Endothelial cell of umbilical vein (primary cell): ENCODE measurements at regions not wholly inside any gene's neighbourhood (a gene's known extent, or its start where the extent isn't known, plus 50 kb on each side); places are given as distances from the start of the nearest gene placed in this dataset.

Experiments
- BruUV-seq: library from RNA; stranded (reverse); fragments of 400-500 nt; replicated peaks from 2 replicates; lab custom pipeline; 2021; lab: Mats Ljungman, UMichigan
- CTCF ChIA-PET: fragments of 300-600, 350-600 bp; sonication (Branson Sonifier 250); formaldehyde crosslinking; loops from one replicate; lab custom pipeline; 2021; ENCODE audit warnings: antibody characterized with exemption, inconsistent platforms; lab: Charles Lee
- POLR2A ChIA-PET: fragments of 300-600, 350-600 bp; sonication (Branson Sonifier 250); formaldehyde crosslinking; loops from one replicate; lab custom pipeline; 2021; ENCODE audit warnings: antibody characterized with exemption, inconsistent platforms; lab: Charles Lee
- DNase-seq: peaks from one replicate; pipeline ENCODE4 v3.0.0-alpha.2; 2011; ENCODE audit warnings: low read depth, low spot score
- FAIRE-seq: peaks from 2 replicates; lab custom pipeline; 2011; peaks lifted over from hg19 to GRCh38; lab: Jason Lieb, UNC
- H2AFZ ChIP-seq: 2 replicates; pipeline ENCODE4 v1.6.0; 2012; ENCODE audit warnings: low read depth, low read length, control low read depth, inconsistent platforms
- H3K27ac ChIP-seq: 2 replicates; pipeline ENCODE4 v1.5.1; 2011; ENCODE audit warnings: low read depth, mild to moderate bottlenecking, control low read depth, low read length, moderate library complexity; ENCODE audit not compliant: insufficient read depth
- H3K27me3 ChIP-seq, 2 experiments: 2 replicates each; pipeline versions ENCODE4 v1.6.0 to v1.6.1; 2011; ENCODE audit warnings: low read length in 2 of 2, mixed read lengths in 1 of 2; ENCODE audit not compliant: control insufficient read depth in 2 of 2, insufficient read depth in 2 of 2
- H3K36me3 ChIP-seq, 2 experiments: 2 replicates in 1 of 2; 3 replicates in 1 of 2; pipeline ENCODE4 v1.5.1; 2011; ENCODE audit warnings: low read length in 2 of 2, mild to moderate bottlenecking in 1 of 2, moderate library complexity in 1 of 2; ENCODE audit not compliant: control insufficient read depth in 2 of 2, insufficient read depth in 2 of 2; ENCODE audit errors: extremely low read depth in 1 of 2
- H3K4me1 ChIP-seq: 3 replicates; pipeline ENCODE4 v1.5.1; 2011; ENCODE audit warnings: mild to moderate bottlenecking, low read length; ENCODE audit not compliant: control insufficient read depth, insufficient read depth; ENCODE audit errors: extremely low read depth
- H3K4me2 ChIP-seq: 2 replicates; pipeline ENCODE4 v1.6.1; 2011; ENCODE audit warnings: low read length, control low read depth, mixed read lengths; ENCODE audit not compliant: insufficient read depth
- H3K4me3 ChIP-seq, 3 experiments: fragments of 200-600 bp in 1 of 3; sonication (generic), shearing (Covaris generic) in 1 of 3; replicated peaks in 1 of 3; 2 replicates each; pipeline ENCODE4 v1.5.1; 2011 to 2016; ENCODE audit warnings: control low read depth in 3 of 3, low read length in 3 of 3, mild to moderate bottlenecking in 2 of 3, inconsistent platforms in 1 of 3, low read depth in 1 of 3, moderate library complexity in 1 of 3; ENCODE audit not compliant: insufficient read depth in 1 of 3
- H3K79me2 ChIP-seq: 2 replicates; pipeline ENCODE4 v1.6.0; 2012; ENCODE audit warnings: low read length, inconsistent platforms; ENCODE audit not compliant: control insufficient read depth, insufficient read depth
- H3K9ac ChIP-seq: replicated peaks from 2 replicates; pipeline ENCODE3; 2011; ENCODE audit warnings: low read length, control low read depth; ENCODE audit not compliant: insufficient read depth; ENCODE audit errors: extremely low read depth
- H3K9me1 ChIP-seq: replicated peaks from 3 replicates; pipeline ENCODE4 v1.6.0; 2011; ENCODE audit warnings: mild to moderate bottlenecking, low read length; ENCODE audit not compliant: control insufficient read depth, insufficient read depth; ENCODE audit errors: extremely low read depth
- H3K9me3 ChIP-seq: replicated peaks from 2 replicates; pipeline ENCODE4 v1.5.1; 2012; ENCODE audit warnings: low read length, inconsistent platforms; ENCODE audit not compliant: control insufficient read depth, insufficient read depth
- H4K20me1 ChIP-seq: replicated peaks from 2 replicates; pipeline ENCODE3; 2011; ENCODE audit warnings: mild to moderate bottlenecking, low read length; ENCODE audit not compliant: control insufficient read depth, insufficient read depth; ENCODE audit errors: extremely low read depth
- EZH2 ChIP-seq: IDR thresholded peaks from 2 replicates; pipeline ENCODE4 v1.6.1; 2012; ENCODE audit warnings: borderline replicate concordance, low read depth, mild to moderate bottlenecking, moderate library complexity, low read length, inconsistent platforms; ENCODE audit not compliant: severe bottlenecking
- FOS ChIP-seq: IDR thresholded peaks from 2 replicates; pipeline ENCODE4 v1.6.1; 2011; ENCODE audit warnings: mild to moderate bottlenecking, low read length, moderate library complexity, borderline replicate concordance; ENCODE audit not compliant: insufficient read depth
- GATA2 ChIP-seq: IDR thresholded peaks from 2 replicates; pipeline ENCODE4 v1.7.0; 2011; ENCODE audit warnings: low read depth, mild to moderate bottlenecking, moderate library complexity, mixed read lengths, low read length; ENCODE audit not compliant: insufficient read length, insufficient read depth
- JUN ChIP-seq: IDR thresholded peaks from 2 replicates; pipeline ENCODE4 v1.6.1; 2011; ENCODE audit warnings: borderline replicate concordance, low read depth; ENCODE audit not compliant: insufficient read length, insufficient read depth
- MYC ChIP-seq: IDR thresholded peaks from one replicate; pipeline ENCODE4 v1.6.1; 2011; ENCODE audit warnings: mild to moderate bottlenecking, low read depth, low read length
- POLR2A ChIP-seq: IDR thresholded peaks from 2 replicates; pipeline ENCODE4 v1.6.1; 2012; ENCODE audit warnings: low read depth, mild to moderate bottlenecking, control low read depth, low read length
- POLR2AphosphoS5 ChIP-seq: IDR thresholded peaks from 2 replicates; pipeline ENCODE4 v1.6.1; 2012; ENCODE audit warnings: low read depth, mild to moderate bottlenecking, control low read depth, low read length, moderate library complexity; ENCODE audit not compliant: insufficient read depth
- dilution Hi-C: fragments of 300-500 bp; cut with MboI; formaldehyde crosslinking; loops from one replicate; pipeline ENCODE4 v1.15.0; 2019; ENCODE audit warnings: low sequenced_read_pairs; ENCODE audit not compliant: extremely low pct_ligation_motif_present
- intact Hi-C: fragments of 100-400 bp; cut with micrococcal nuclease; formaldehyde crosslinking; loops from one replicate; pipeline ENCODE4 v1.10.0; 2022
- TF ChIP-seq, protein P1 (sequence below): IDR thresholded peaks from 2 replicates; pipeline ENCODE4 v1.6.1; 2011; ENCODE audit not compliant: insufficient read depth, insufficient read length
- TF ChIP-seq, protein P2 (sequence below), 2 donors: IDR thresholded peaks; 1 replicate in 1 of 2; 2 replicates in 1 of 2; pipeline ENCODE4 v1.5.1; 2011; ENCODE audit warnings: low read length in 2 of 2, mild to moderate bottlenecking in 2 of 2, moderate library complexity in 2 of 2, control low read depth in 1 of 2, inconsistent platforms in 1 of 2, low read depth in 1 of 2; ENCODE audit not compliant: insufficient read depth in 1 of 2; ENCODE audit errors: extremely low read depth in 1 of 2

DNA sequence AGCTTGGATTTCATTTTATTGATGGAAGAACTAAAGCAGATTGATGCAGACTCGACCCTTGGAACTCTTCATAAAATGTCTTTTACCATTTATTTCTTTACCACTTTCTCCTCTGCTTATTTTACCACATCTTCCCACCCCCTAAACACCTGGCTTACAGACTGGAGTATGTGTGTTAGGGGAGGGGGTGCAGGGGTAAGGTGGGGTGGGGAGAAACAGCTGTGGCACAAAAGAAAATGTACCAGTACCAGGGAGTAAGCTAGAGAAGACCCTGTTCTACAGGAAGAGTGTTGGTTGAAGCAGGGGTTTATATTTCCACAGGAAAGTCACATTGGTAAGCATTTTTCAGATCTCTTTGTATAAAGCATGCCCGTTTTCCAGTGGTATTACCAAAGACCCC, 312.7 kb upstream of the MTNR1B start:
- Histone ChIP-seq H3K9ac (no peak overlapping the region), H3K9me1 (no peaks in the 10 kb centered on the region), H3K79me2 (no peaks in the 10 kb centered on the region), H3K36me3 (no peaks in the 10 kb centered on the region), H4K20me1 (no peaks in the 10 kb centered on the region), H3K4me3 (no peak overlapping the region), H3K4me1 (no peaks in the 10 kb centered on the region), H3K4me2 (no peak overlapping the region), H3K27ac (no peak overlapping the region), H3K27me3 (no peaks in the 10 kb centered on the region), H2AFZ (no peak overlapping the region), H3K9me3 (no peaks in the 10 kb centered on the region)
- TF ChIP-seq FOS (no peak), JUN (no peak), POLR2A (no peak), EZH2 (no peak), POLR2AphosphoS5 (no peak), MYC (no peak), GATA2 (no peak)
- TF ChIP-seq, protein P1, sequence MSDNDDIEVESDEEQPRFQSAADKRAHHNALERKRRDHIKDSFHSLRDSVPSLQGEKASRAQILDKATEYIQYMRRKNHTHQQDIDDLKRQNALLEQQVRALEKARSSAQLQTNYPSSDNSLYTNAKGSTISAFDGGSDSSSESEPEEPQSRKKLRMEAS = no peak
- TF ChIP-seq, protein P2, sequence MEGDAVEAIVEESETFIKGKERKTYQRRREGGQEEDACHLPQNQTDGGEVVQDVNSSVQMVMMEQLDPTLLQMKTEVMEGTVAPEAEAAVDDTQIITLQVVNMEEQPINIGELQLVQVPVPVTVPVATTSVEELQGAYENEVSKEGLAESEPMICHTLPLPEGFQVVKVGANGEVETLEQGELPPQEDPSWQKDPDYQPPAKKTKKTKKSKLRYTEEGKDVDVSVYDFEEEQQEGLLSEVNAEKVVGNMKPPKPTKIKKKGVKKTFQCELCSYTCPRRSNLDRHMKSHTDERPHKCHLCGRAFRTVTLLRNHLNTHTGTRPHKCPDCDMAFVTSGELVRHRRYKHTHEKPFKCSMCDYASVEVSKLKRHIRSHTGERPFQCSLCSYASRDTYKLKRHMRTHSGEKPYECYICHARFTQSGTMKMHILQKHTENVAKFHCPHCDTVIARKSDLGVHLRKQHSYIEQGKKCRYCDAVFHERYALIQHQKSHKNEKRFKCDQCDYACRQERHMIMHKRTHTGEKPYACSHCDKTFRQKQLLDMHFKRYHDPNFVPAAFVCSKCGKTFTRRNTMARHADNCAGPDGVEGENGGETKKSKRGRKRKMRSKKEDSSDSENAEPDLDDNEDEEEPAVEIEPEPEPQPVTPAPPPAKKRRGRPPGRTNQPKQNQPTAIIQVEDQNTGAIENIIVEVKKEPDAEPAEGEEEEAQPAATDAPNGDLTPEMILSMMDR (IDR thresholded peaks at IDR 0.05; ENCODE audit: extremely low read depth in 1 of 2, insufficient read depth in 1 of 2, low read depth in 1 of 2, low read length in 2 of 2) = no peak
- no TSS peak for BruUV-seq
- CTCF ChIA-PET = no interaction called here
- DNase-seq (no peak), FAIRE-seq (no peak)
- POLR2A ChIA-PET = no interaction called here
- dilution Hi-C loops = no loop called here
- intact Hi-C loops = no loop called here
